GM18867 (cell line): ENCODE measurements at regions not wholly inside any gene's neighbourhood (a gene's known extent, or its start where the extent isn't known, plus 50 kb on each side); places are given as distances from the start of the nearest gene placed in this dataset.
"Not testable (repeated sequence)": the region's sequence is repeated elsewhere in the genome, so short reads cannot be mapped to it uniquely, and the experiment has no call there.

Experiments used
- ATAC-seq: cut with Tn5 transposase; IDR thresholded peaks from one replicate; pipeline ENCODE4 v1.9.1; 2021; ENCODE audit warnings: mild to moderate bottlenecking, moderate library complexity; ENCODE audit not compliant: unreplicated experiment

DNA sequence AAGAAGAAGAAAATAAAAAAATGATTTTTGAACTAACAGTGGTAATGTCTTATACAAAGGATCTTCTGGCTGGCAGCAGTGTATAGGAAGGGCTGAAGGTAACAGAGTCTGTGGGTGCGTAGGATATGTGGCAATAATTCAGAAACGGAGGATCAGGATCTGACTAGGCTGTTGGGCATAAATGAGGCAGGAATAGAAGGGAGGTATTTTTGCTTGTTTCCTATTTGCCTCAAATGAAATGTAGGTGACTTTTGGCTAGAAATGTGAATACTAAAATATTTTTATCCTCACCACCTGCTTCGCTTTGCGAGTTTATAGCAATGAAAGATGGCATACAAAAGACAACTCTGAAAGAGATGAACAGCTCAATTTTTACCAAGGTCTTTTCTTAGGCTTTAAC lies 1086.1 kb upstream of the CELF4 start:
- ATAC-seq = no peak

DNA sequence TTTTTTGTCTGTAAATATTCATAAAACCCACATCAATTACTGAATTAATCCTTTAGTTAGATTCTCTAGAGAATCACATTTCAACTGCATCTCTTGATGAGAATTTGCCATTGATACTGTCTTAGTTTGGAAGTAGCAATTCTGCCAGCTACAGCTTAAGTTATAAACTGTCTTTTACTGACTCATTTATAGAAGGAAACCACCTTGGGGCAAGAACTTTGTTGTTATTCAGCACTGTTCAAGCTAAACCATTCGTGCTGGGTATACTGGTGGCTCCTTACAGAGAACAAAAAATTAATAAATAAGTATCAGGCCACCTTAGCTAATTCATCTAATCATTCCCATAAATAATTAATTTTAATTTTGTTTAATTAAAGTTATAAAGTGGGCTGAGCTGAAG lies 1082.6 kb upstream of the CELF4 start:
- no peak for ATAC-seq

GRCh38 chr18:38646296-38646695 lies 1080.7 kb upstream of the CELF4 start:
- no peak for ATAC-seq

- no peak for ATAC-seq
These were observed 1079.5 kb upstream of the CELF4 start for GRCh38 chr18:38644875-38645641.

- ATAC-seq = no peak
These were observed 1077.1 kb upstream of the CELF4 start for GRCh38 chr18:38642711-38643110.

DNA sequence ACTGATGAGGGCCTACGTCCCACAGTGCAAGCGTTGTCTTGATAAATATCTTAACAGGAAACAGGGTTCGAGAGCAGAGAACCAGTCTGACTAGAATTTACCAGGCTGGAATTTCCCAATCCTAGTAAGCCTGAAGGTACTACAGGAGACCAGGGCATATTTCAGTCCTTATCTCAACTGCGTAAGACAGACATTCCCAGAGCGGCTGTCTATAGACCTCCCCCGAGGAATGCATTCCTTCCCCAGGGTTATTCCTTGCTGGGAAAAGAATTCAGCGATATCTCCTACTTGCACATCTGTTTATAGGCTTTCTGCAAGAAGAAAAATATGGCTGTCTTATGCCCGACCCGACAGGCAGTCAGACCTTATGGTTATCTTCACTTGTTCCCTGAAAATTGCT lies 1074.1 kb upstream of the CELF4 start:
- not testable (repeated sequence) for ATAC-seq

GRCh38 chr18:38635709-38636430 lies 1070.3 kb upstream of the CELF4 start:
- ATAC-seq = no peak

- no peak for ATAC-seq
These were observed 1068.5 kb upstream of the CELF4 start for GRCh38 chr18:38634117-38634516.

DNA sequence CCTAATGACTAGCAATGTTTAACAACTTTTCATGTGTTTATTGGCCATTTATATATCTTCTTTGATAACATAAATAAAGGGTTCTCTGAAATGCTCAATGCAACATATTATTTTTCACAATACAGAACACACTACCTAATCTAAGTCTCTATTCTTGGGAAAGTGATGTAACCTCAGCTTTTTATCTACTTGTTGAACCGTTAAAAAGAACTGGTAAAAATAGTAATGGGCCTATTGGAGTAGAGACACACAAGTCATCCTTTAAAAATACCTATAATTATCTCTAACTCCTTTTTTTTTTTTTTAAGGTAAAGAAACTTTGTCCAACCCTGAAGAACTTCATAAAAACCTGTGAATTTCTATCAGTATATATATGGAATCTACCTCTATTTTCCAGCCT lies 1067.7 kb upstream of the CELF4 start:
- no peak for ATAC-seq

DNA sequence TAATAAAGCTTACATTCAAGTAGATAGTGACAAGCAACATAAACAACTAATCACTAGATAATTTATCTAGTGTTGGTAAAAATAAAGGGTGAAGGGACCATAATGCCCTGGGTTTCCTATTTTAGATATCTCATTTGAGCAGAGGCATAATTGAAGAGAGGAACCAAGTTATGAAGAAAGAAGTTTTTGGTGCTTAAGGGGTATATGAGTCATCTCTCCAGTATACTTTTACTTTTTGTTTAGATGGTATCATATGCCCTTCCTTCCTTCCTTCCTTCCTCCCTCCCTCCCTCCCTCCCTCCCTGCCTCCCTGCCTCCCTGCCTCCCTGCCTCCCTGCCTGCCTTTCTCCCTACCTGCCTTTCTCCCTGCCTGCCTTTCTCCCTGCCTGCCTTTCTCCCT lies 1053.5 kb upstream of the CELF4 start:
- ATAC-seq = peak; percentile 40

DNA sequence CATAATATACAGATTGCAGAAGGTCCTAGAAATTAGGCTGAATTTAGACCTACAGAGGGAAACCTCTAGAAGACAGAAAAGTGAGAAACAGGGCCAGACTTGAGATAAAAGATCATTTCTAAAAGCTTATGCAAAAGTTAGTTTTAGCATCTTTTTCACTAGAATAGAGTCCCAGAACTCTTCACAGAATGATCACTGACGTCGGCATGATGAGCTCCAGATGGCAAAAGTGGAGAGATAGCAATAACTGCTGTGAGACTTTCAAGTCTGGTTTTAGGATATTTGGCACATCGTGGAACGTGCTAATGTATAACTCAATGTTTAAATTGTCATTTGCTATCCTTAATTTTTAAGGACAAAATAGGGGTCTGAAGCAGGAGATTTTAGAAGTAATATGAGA lies 1050.7 kb upstream of the CELF4 start:
- ATAC-seq = no peak

- ATAC-seq = no peak
These were observed 1047.3 kb upstream of the CELF4 start for GRCh38 chr18:38612904-38613303.

GRCh38 chr18:38611036-38611964 lies 1045.7 kb upstream of the CELF4 start:
- peak; percentile 89 for ATAC-seq

GRCh38 chr18:38606841-38607240 lies 1041.2 kb upstream of the CELF4 start:
- no peak for ATAC-seq

GRCh38 chr18:38602341-38602740 lies 1036.7 kb upstream of the CELF4 start:
- ATAC-seq = no peak

- ATAC-seq = no peak
These were observed 1022.0 kb upstream of the CELF4 start for GRCh38 chr18:38587571-38587970.

DNA sequence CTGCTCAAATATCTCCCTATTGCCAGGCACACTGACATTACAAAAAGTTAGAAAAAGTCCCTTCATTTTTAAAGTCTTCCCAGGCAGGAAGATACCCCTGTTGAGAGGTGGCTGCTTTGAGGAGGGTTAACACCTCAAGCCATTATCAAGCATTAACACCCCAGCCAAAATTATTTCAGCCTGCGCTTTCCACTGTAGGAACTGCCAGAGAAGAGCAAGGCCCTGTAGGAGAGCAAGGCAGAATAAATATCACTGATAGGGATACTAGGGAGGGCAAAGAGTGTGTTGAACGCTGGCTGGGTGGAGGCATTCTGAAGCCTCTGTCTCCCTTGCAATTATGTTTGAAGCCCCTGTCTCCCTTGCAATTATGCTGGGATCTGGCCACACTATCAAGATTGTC lies 1020.7 kb upstream of the CELF4 start:
- ATAC-seq = no peak

- ATAC-seq = no peak
These were observed 1014.2 kb upstream of the CELF4 start for GRCh38 chr18:38579764-38580163.

DNA sequence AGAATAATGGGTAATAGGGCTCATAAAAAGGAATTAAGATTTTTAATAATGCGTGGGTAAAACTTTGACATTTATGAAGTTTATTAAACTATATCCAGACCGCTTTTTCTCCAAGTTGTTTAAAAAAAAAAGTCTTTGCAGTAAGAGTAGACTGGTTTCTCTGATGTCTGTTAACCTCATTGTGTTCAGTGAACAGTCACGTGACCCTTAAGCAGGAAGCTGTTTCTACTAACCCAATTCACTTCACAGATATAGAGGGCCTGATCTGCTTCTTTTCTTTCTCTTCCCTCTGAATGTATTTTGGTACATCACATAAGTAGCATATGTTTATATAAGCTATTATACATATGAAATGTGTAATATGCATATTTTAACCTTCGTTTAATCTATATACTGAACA lies 1011.3 kb upstream of the CELF4 start:
- no peak for ATAC-seq

- no peak for ATAC-seq
These were observed 1010.8 kb upstream of the CELF4 start for GRCh38 chr18:38576349-38576748.

DNA sequence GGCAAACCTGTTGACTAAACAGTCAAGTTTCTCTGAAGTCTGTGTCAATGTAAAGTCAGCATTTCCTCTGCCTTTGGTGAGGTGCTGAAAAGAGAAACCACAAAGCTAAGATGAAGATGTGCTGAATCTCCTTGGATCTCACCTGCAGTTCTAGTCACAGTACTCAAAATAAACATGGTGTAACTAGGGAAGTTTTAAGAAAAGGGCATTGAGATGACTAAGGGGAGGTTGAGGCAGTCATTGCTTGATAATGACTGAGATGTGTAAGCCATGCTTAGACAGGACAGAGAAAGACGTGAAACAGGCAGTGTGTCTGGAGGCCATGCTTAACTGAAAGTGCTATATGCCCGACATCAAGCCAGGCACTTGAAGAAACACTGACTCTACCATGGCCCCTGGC lies 1010.0 kb upstream of the CELF4 start:
- ATAC-seq = no peak
